HepG2 (cell line): ENCODE measurements at regions not wholly inside any gene's neighbourhood (a gene's known extent, or its start where the extent isn't known, plus 50 kb on each side); places are given as distances from the start of the nearest gene placed in this dataset.

Experiments used
- ATAC-seq: fragments of 200-7000 bp; cut with Tn5 transposase; 3 replicates; pipeline ENCODE4 v1.9.1; 2020; ENCODE audit warnings: mild to moderate bottlenecking, moderate library complexity
- BruUV-seq: library from RNA; stranded (reverse); fragments of 400-500 nt; replicated peaks from 2 replicates; lab custom pipeline; 2021; lab: Mats Ljungman, UMichigan
- CTCF ChIA-PET: fragments of 300-600 bp; formaldehyde crosslinking; extraction: SDS; loops from one replicate; lab custom pipeline; 2021; ENCODE audit warnings: low total read pairs, inconsistent platforms, low intra/inter-chr PET ratio; lab: Yijun Ruan, JAX
- POLR2A ChIA-PET: fragments of 350-600 bp; sonication (Branson Sonifier 250); formaldehyde crosslinking; loops from one replicate; lab custom pipeline; 2020; ENCODE audit warnings: antibody characterized with exemption, inconsistent platforms; lab: Yijun Ruan, JAX
- DNase-seq: peaks from one replicate; pipeline ENCODE4 v3.0.0-alpha.2; 2015; ENCODE audit warnings: low spot score
- FAIRE-seq: peaks from 3 replicates; lab custom pipeline; 2011; peaks lifted over from hg19 to GRCh38; lab: Jason Lieb, UNC
- H2AFZ ChIP-seq: one replicate; pipeline ENCODE4 v1.6.1; 2011; ENCODE audit warnings: low read length, inconsistent platforms
- H3K27ac ChIP-seq: fragments of 300-600 bp; 3 replicates; pipeline ENCODE4 v1.8.0; 2011; ENCODE audit warnings: mixed run types, mild to moderate bottlenecking, mixed read lengths, low read length, inconsistent platforms; ENCODE audit not compliant: insufficient read depth; ENCODE audit errors: extremely low read length
- H3K27me3 ChIP-seq, 2 experiments: fragments of 200-600 bp in 1 of 2; 2 replicates in 1 of 2; 3 replicates in 1 of 2; pipeline versions ENCODE4 v1.6.0 to v1.8.0; 2011; ENCODE audit warnings: low read length in 2 of 2, mild to moderate bottlenecking in 2 of 2, moderate library complexity in 2 of 2, inconsistent platforms in 1 of 2; ENCODE audit not compliant: insufficient read depth in 2 of 2, control insufficient read depth in 1 of 2
- H3K36me3 ChIP-seq, 2 experiments: fragments of 200-600 bp in 1 of 2; replicated peaks in 1 of 2; 2 replicates in 1 of 2; 3 replicates in 1 of 2; pipeline versions ENCODE4 v1.5.1 to v1.8.0; 2011; ENCODE audit warnings: low read length in 2 of 2, inconsistent platforms in 1 of 2; ENCODE audit not compliant: insufficient read depth in 2 of 2, control insufficient read depth in 1 of 2
- H3K4me1 ChIP-seq: 2 replicates; pipeline ENCODE4 v1.5.1; 2012; ENCODE audit warnings: low read length, inconsistent platforms; ENCODE audit not compliant: insufficient read depth
- H3K4me2 ChIP-seq: 2 replicates; pipeline ENCODE4 v1.6.0; 2011; ENCODE audit warnings: low read depth, low read length, inconsistent platforms
- H3K4me3 ChIP-seq, 3 experiments: fragments of 200-600 bp in 1 of 3; sonication (generic), shearing (Covaris generic) in 1 of 3; replicated peaks in 1 of 3; 2 replicates each; pipeline ENCODE4 v1.5.1; 2011 to 2016; ENCODE audit warnings: low read length in 3 of 3, inconsistent platforms in 2 of 3, low read depth in 2 of 3, mild to moderate bottlenecking in 2 of 3, control low read depth in 1 of 3, mixed read lengths in 1 of 3; ENCODE audit not compliant: insufficient read depth in 1 of 3
- H3K79me2 ChIP-seq: one replicate; pipeline ENCODE4 v1.6.1; 2011; ENCODE audit warnings: low read length, inconsistent platforms; ENCODE audit not compliant: insufficient read depth
- H3K9ac ChIP-seq: 2 replicates; pipeline ENCODE4 v1.6.0; 2011; ENCODE audit warnings: mild to moderate bottlenecking, low read depth, low read length, inconsistent platforms; ENCODE audit not compliant: insufficient read depth
- H3K9me3 ChIP-seq: 2 replicates; pipeline ENCODE4 v1.5.1; 2012; ENCODE audit warnings: mild to moderate bottlenecking, low read length
- H4K20me1 ChIP-seq: 2 replicates; pipeline ENCODE4 v1.6.0; 2011; ENCODE audit warnings: inconsistent platforms, mild to moderate bottlenecking, low read length, moderate library complexity; ENCODE audit not compliant: insufficient read depth
- CREB3 ChIP-seq: sonication (generic); formaldehyde crosslinking; IDR thresholded peaks from 2 replicates; pipeline ENCODE4 v1.5.0; 2020; ENCODE audit warnings: missing genetic modification reagents
- CTCF ChIP-seq: sonication (generic); formaldehyde crosslinking; IDR thresholded peaks from 2 replicates; pipeline ENCODE4 v1.5.0; 2020; ENCODE audit warnings: mild to moderate bottlenecking, missing genetic modification reagents, moderate library complexity
- FOXK2 ChIP-seq: fragments of 450-650 bp; IDR thresholded peaks from 2 replicates; pipeline ENCODE4 v1.6.1; 2016
- NFAT5 ChIP-seq: sonication (generic); formaldehyde crosslinking; IDR thresholded peaks from 2 replicates; pipeline ENCODE4 v1.4.0; 2020; ENCODE audit warnings: missing genetic modification reagents
- RFXANK ChIP-seq: IDR thresholded peaks from 2 replicates; pipeline ENCODE4 v1.6.1; 2016
- TBL1XR1 ChIP-seq: fragments of 150-350 bp; IDR thresholded peaks from 2 replicates; pipeline ENCODE4 v1.6.1; 2014; ENCODE audit warnings: borderline replicate concordance, low read length; ENCODE audit not compliant: partially characterized antibody
- TEF ChIP-seq: sonication (generic); formaldehyde crosslinking; IDR thresholded peaks from 2 replicates; pipeline ENCODE4 v1.5.0; 2020; ENCODE audit warnings: missing genetic modification reagents
- U2AF2 ChIP-seq: fragments of 200-400 bp; formaldehyde crosslinking; IDR thresholded peaks from 2 replicates; pipeline ENCODE4 v1.6.1; 2017; ENCODE audit warnings: low read depth, mild to moderate bottlenecking, low read length
- ZC3H13 ChIP-seq: sonication (generic); formaldehyde crosslinking; IDR thresholded peaks from 2 replicates; pipeline ENCODE4 v1.8.1; 2023; ENCODE audit warnings: mild to moderate bottlenecking, missing genetic modification reagents, moderate library complexity
- ZMYM4 ChIP-seq: sonication (generic); formaldehyde crosslinking; IDR thresholded peaks from 2 replicates; pipeline ENCODE4 v1.8.1; 2023; ENCODE audit warnings: mild to moderate bottlenecking, missing genetic modification reagents
- ZNF343 ChIP-seq: sonication (generic); formaldehyde crosslinking; IDR thresholded peaks from 2 replicates; pipeline ENCODE4 v1.4.0; 2020; ENCODE audit warnings: mild to moderate bottlenecking, missing genetic modification reagents
- ZNF563 ChIP-seq: sonication (generic); formaldehyde crosslinking; IDR thresholded peaks from 2 replicates; pipeline ENCODE4 v1.8.0; 2022; ENCODE audit warnings: mild to moderate bottlenecking, moderate library complexity, missing genetic modification reagents
- ZNF589 ChIP-seq: sonication (generic); formaldehyde crosslinking; conservative IDR thresholded peaks from 2 replicates; pipeline ENCODE4 v1.8.0; 2022; ENCODE audit warnings: mild to moderate bottlenecking, moderate library complexity, missing genetic modification reagents
- ZNF792 ChIP-seq: IDR thresholded peaks from 2 replicates; pipeline ENCODE4 v1.6.1; 2016
- WGBS: methylation state at CpG from one replicate; pipeline ENCODE4 v1.1.6; 2017; ENCODE audit warnings: low lambda C conversion rate; 5-methylcytosine and 5-hydroxymethylcytosine counted together
- in situ Hi-C: cut with HindIII; loops from 2 replicates; pipeline ENCODE4 v1.10.0; 2017; ENCODE audit warnings: low pct_unique_long_range_greater_than_20kb; ENCODE audit not compliant: extremely low pct_ligation_motif_present
- intact Hi-C: fragments of 100-400 bp; cut with micrococcal nuclease; formaldehyde crosslinking; loops from one replicate; pipeline ENCODE4 v1.10.0; 2022; ENCODE audit not compliant: unreplicated experiment

GRCh38 chr21:27450216-27450615, 483.3 kb upstream of the ADAMTS5 start:
- H3K27me3 ChIP-seq, result no peaks in the 10 kb centered on the region
- in situ Hi-C loops, result no loop called here

More at GRCh38 chr21:27450216-27450615, 483.3 kb upstream of the ADAMTS5 start:
- Histone ChIP-seq H2AFZ (no peak overlapping the region), H3K4me3 (no peak overlapping the region), H3K9me3 (peaks cover 86% of the 10 kb centered on the region), H3K9ac (no peak overlapping the region), H3K79me2 (no peaks in the 10 kb centered on the region), H3K4me2 (no peak overlapping the region), H3K27ac (no peak overlapping the region), H3K4me1 (no peaks in the 10 kb centered on the region), H3K36me3 (no peaks in the 10 kb centered on the region), H4K20me1 (no peaks in the 10 kb centered on the region)
- WGBS, result 0% methylated on average over 3 of the region's 3 CpGs
- ChIA-PET POLR2A (no interaction called here), CTCF (no interaction called here)
- no peak for FAIRE-seq
- TF ChIP-seq ZC3H13 (CRISPR knock-in tag), result no peak
- TF ChIP-seq ZNF343 (CRISPR knock-in tag), result no peak
- no peak for TF ChIP-seq ZNF563
- no peak for TF ChIP-seq CTCF (CRISPR knock-in tag)
- TF ChIP-seq ZNF589 (CRISPR knock-in tag), result no peak
- TF ChIP-seq TBL1XR1, result no peak
- no peak for TF ChIP-seq U2AF2
- TF ChIP-seq TEF, result no peak
- TF ChIP-seq RFXANK (CRISPR knock-in tag), result no peak
- TF ChIP-seq NFAT5 (CRISPR knock-in tag), result no peak
- no peak for TF ChIP-seq ZMYM4 (CRISPR knock-in tag)
- no peak for TF ChIP-seq FOXK2
- no peak for TF ChIP-seq CREB3 (CRISPR knock-in tag)
- TF ChIP-seq ZNF792, result no peak
- no TSS peak for BruUV-seq
- ATAC-seq, result no peak
- no peak for DNase-seq
- intact Hi-C loops, result no loop called here
